C4-2B (cell line): ENCODE measurements at regions not wholly inside any gene's neighbourhood (a gene's known extent, or its start where the extent isn't known, plus 50 kb on each side); places are given as distances from the start of the nearest gene placed in this dataset.

Experiments
- ZFX ChIP-seq: fragments of 450-650 bp; IDR thresholded peaks from 2 replicates; pipeline ENCODE4 v1.6.1; 2017
- TF ChIP-seq, protein P1 (sequence below): fragments of 450-650 bp; conservative IDR thresholded peaks from 2 replicates; pipeline ENCODE4 v1.5.1; 2017; ENCODE audit warnings: mild to moderate bottlenecking

DNA sequence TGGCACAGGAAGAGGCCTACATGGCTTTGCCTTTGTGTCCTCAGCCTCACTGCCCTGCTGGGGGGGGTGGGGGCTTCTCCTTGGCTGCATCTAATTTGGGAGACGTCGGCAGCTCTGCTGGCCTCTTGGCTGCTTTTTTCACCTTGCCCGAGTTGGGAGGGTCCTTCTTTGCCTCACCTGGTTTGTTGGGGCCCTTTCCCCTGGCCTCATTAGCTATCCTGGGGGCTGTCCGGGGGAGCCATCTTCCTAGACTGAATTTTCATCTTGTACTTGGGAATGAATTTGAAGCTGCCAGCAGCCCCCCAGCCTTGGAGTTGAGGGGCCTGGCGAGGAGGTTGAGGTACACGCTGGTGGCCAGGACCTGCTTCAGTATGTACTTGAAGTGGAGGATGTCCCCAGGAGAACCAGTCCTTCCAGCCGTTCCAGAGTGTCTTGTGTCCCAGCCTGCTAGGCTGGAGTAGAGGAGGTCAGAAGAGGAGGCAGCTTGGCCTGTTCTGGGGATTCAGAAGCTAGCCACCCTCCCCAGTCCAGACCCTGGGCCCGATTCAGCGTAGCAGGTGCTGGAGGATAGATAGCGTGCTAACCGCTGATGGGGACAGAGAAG is 70.7 kb upstream of the VASH1 start:
- TF ChIP-seq, protein P1, sequence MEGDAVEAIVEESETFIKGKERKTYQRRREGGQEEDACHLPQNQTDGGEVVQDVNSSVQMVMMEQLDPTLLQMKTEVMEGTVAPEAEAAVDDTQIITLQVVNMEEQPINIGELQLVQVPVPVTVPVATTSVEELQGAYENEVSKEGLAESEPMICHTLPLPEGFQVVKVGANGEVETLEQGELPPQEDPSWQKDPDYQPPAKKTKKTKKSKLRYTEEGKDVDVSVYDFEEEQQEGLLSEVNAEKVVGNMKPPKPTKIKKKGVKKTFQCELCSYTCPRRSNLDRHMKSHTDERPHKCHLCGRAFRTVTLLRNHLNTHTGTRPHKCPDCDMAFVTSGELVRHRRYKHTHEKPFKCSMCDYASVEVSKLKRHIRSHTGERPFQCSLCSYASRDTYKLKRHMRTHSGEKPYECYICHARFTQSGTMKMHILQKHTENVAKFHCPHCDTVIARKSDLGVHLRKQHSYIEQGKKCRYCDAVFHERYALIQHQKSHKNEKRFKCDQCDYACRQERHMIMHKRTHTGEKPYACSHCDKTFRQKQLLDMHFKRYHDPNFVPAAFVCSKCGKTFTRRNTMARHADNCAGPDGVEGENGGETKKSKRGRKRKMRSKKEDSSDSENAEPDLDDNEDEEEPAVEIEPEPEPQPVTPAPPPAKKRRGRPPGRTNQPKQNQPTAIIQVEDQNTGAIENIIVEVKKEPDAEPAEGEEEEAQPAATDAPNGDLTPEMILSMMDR: no peak
- no peak for TF ChIP-seq ZFX
